OCI-LY3 (cell line): ENCODE measurements at regions not wholly inside any gene's neighbourhood (a gene's known extent, or its start where the extent isn't known, plus 50 kb on each side); places are given as distances from the start of the nearest gene placed in this dataset.

Experiments
- H2AFZ ChIP-seq: fragments of 200-600, 300-600 bp; shearing (Covaris generic); 2 replicates; pipeline ENCODE4 v1.6.0; 2014; ENCODE audit warnings: antibody characterized with exemption, low read depth, low read length
- H3K27ac ChIP-seq: fragments of 200-600, 300-600 bp; sonication (generic); 2 replicates; pipeline ENCODE4 v1.5.1; 2014; ENCODE audit warnings: mild to moderate bottlenecking, low read length, moderate library complexity, mixed read lengths
- H3K27me3 ChIP-seq: fragments of 200-600, 300-600 bp; sonication (generic); 2 replicates; pipeline ENCODE4 v1.6.1; 2014; ENCODE audit warnings: low read depth, low read length, mixed read lengths
- H3K36me3 ChIP-seq: fragments of 200-600, 300-600 bp; sonication (generic); replicated peaks from 2 replicates; pipeline ENCODE3; 2014; ENCODE audit warnings: low read depth, low read length, mixed read lengths
- H3K4me1 ChIP-seq: fragments of 300-600, 200-600 bp; sonication (generic); 2 replicates; pipeline ENCODE4 v1.6.1; 2014; ENCODE audit warnings: low read length, mixed read lengths
- H3K4me2 ChIP-seq: fragments of 200-600, 300-600 bp; sonication (generic); 2 replicates; pipeline ENCODE4 v1.6.1; 2014; ENCODE audit warnings: low read length, mixed read lengths
- H3K4me3 ChIP-seq: fragments of 300-600, 200-600 bp; sonication (generic); 2 replicates; pipeline ENCODE4 v1.5.1; 2014; ENCODE audit warnings: antibody characterized with exemption, mild to moderate bottlenecking, low read length, moderate library complexity
- H3K79me2 ChIP-seq: fragments of 300-600, 200-600 bp; shearing (Covaris generic); 2 replicates; pipeline ENCODE4 v1.6.1; 2014; ENCODE audit warnings: mild to moderate bottlenecking, low read length, mixed read lengths
- H3K9ac ChIP-seq: fragments of 300-600, 200-600 bp; shearing (Covaris generic); 2 replicates; pipeline ENCODE4 v1.6.0; 2014; ENCODE audit warnings: mild to moderate bottlenecking, low read length, moderate library complexity
- H3K9me3 ChIP-seq: fragments of 200-600, 300-600 bp; shearing (Covaris generic); 2 replicates; pipeline ENCODE4 v1.6.1; 2014; ENCODE audit warnings: low read length, mixed read lengths; ENCODE audit not compliant: insufficient read depth
- H4K20me1 ChIP-seq: fragments of 200-600, 300-600 bp; sonication (generic); 2 replicates; pipeline ENCODE4 v1.6.1; 2016; ENCODE audit warnings: low read length, mixed read lengths; ENCODE audit not compliant: insufficient read depth
- CTCF ChIP-seq: fragments of 200-600, 300-600 bp; sonication (generic); IDR thresholded peaks from 2 replicates; pipeline ENCODE4 v1.5.1; 2014; ENCODE audit warnings: antibody characterized with exemption, low read length, low read depth
- EZH2phosphoT487 ChIP-seq: fragments of 200-600 bp; shearing (Covaris generic); IDR thresholded peaks from 2 replicates; pipeline ENCODE4 v1.6.1; 2018; ENCODE audit warnings: antibody characterized with exemption, mixed run types, low read depth

DNA sequence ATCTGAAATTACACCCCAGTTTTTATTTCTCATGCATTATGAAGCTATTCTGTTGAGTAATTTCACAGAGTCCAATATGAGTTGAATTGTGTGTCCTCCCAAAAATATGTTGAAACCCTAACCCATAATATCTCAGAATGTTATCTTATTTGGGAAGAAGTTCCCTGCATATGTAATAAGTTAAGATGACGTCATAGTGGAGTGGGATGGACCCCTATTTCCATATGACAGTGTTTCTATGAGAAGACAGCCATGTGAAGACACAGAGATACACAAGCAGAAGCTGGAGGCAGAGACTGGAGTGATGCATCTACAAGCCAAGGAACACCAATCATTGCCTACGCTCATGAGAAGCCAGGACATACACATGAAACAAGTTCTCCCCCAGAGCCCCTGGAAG lies 81.3 kb downstream of the RFPL4B start:
- H3K27me3 ChIP-seq = no peaks in the 10 kb centered on the region
- H2AFZ ChIP-seq = no peak overlapping the region
- H3K9ac ChIP-seq = no peak overlapping the region
- H3K9me3 ChIP-seq = no peaks in the 10 kb centered on the region
- no peak overlapping the region for H3K27ac ChIP-seq
- H3K4me1 ChIP-seq = no peaks in the 10 kb centered on the region
- H3K79me2 ChIP-seq = no peaks in the 10 kb centered on the region
- H3K4me3 ChIP-seq = no peak overlapping the region
- H4K20me1 ChIP-seq = no peaks in the 10 kb centered on the region
- H3K36me3 ChIP-seq = no peaks in the 10 kb centered on the region
- no peak overlapping the region for H3K4me2 ChIP-seq
- TF ChIP-seq CTCF (no peak), EZH2phosphoT487 (no peak)

- Histone ChIP-seq H3K27me3 (no peaks in the 10 kb centered on the region), H3K4me1 (no peaks in the 10 kb centered on the region), H3K27ac (no peak overlapping the region), H3K4me3 (no peak overlapping the region), H3K4me2 (no peak overlapping the region), H3K36me3 (no peaks in the 10 kb centered on the region), H2AFZ (no peak overlapping the region), H4K20me1 (no peaks in the 10 kb centered on the region), H3K9me3 (no peaks in the 10 kb centered on the region), H3K79me2 (no peaks in the 10 kb centered on the region), H3K9ac (no peak overlapping the region)
- TF ChIP-seq EZH2phosphoT487 = no peak
- TF ChIP-seq CTCF = no peak
Observed at GRCh38 chr6:112429226-112429625, 82.1 kb downstream of the RFPL4B start.

GRCh38 chr6:112431803-112432202 lies 84.7 kb downstream of the RFPL4B start:
- TF ChIP-seq CTCF (no peak), EZH2phosphoT487 (no peak)
- Histone ChIP-seq H3K9ac (no peak overlapping the region), H3K4me1 (no peaks in the 10 kb centered on the region), H3K79me2 (no peaks in the 10 kb centered on the region), H3K36me3 (no peaks in the 10 kb centered on the region), H3K9me3 (no peaks in the 10 kb centered on the region), H3K4me2 (no peak overlapping the region), H3K4me3 (no peak overlapping the region), H3K27ac (no peak overlapping the region), H2AFZ (no peak overlapping the region), H3K27me3 (no peaks in the 10 kb centered on the region), H4K20me1 (no peaks in the 10 kb centered on the region)

DNA sequence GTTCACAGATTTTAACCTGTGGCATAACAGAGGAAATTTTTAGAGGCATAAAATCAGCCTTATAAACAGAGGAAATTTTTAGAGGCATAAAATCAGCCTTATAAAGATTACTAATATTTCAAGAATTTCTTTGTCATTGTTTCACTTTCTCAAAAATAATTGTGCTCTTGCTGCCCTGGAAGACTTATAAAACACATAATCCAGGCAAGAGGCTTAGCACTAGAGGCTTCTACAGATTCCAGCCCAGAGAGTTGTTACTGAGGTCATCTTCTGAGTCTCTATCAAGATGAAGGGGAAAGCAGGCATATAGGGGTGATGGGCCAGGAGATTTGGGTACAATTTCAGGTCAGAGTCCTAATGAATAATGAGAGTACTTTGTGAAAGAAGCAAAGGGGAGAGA lies 85.7 kb downstream of the RFPL4B start:
- no peaks in the 10 kb centered on the region for H3K36me3 ChIP-seq
- no peak overlapping the region for H3K4me3 ChIP-seq
- H3K4me1 ChIP-seq = no peaks in the 10 kb centered on the region
- no peaks in the 10 kb centered on the region for H3K79me2 ChIP-seq
- no peak overlapping the region for H2AFZ ChIP-seq
- TF ChIP-seq EZH2phosphoT487 = no peak
- TF ChIP-seq CTCF = no peak
- no peaks in the 10 kb centered on the region for H3K27me3 ChIP-seq
- H4K20me1 ChIP-seq = no peaks in the 10 kb centered on the region
- H3K9ac ChIP-seq = no peak overlapping the region
- no peak overlapping the region for H3K4me2 ChIP-seq
- no peak overlapping the region for H3K27ac ChIP-seq
- H3K9me3 ChIP-seq = no peaks in the 10 kb centered on the region
